H1 (cell line): ENCODE measurements at regions not wholly inside any gene's neighbourhood (a gene's known extent, or its start where the extent isn't known, plus 50 kb on each side); places are given as distances from the start of the nearest gene placed in this dataset.

Experiments
- CTCF ChIA-PET: fragments of 300-600 bp; sonication (Branson Sonifier 250); formaldehyde crosslinking; loops from one replicate; lab custom pipeline; 2021; ENCODE audit not compliant: partially characterized antibody; lab: Charles Lee
- POLR2A ChIA-PET: fragments of 300-600 bp; sonication (Branson Sonifier 250); formaldehyde crosslinking; loops from one replicate; lab custom pipeline; 2021; ENCODE audit warnings: inconsistent platforms; ENCODE audit not compliant: partially characterized antibody; lab: Charles Lee
- DNase-seq, 2 experiments: peaks; one replicate each; pipeline versions ENCODE4 v3.0.0 to v3.0.0-alpha.2; 2010 to 2022; ENCODE audit warnings: low spot score in 2 of 2, low read depth in 1 of 2, mixed read lengths in 1 of 2
- FAIRE-seq: peaks from 2 replicates; lab custom pipeline; 2011; peaks lifted over from hg19 to GRCh38; lab: Jason Lieb, UNC
- H2AFZ ChIP-seq: 2 replicates; pipeline ENCODE4 v1.8.1; 2012; ENCODE audit warnings: low read length, inconsistent platforms
- H2AK5ac ChIP-seq: 2 replicates; pipeline ENCODE4 v1.6.1; 2013; ENCODE audit warnings: low read depth, low read length
- H2BK120ac ChIP-seq: replicated peaks from 2 replicates; pipeline ENCODE3; 2013; ENCODE audit warnings: low read depth, low read length, inconsistent platforms
- H2BK12ac ChIP-seq: 2 replicates; pipeline ENCODE4 v1.6.1; 2013; ENCODE audit warnings: low read depth, low read length
- H2BK15ac ChIP-seq: 2 replicates; pipeline ENCODE4 v1.6.1; 2013; ENCODE audit warnings: low read length
- H2BK20ac ChIP-seq: 2 replicates; pipeline ENCODE4 v1.6.1; 2013; ENCODE audit warnings: low read length
- H2BK5ac ChIP-seq: 2 replicates; pipeline ENCODE4 v1.6.1; 2013; ENCODE audit warnings: low read depth, low read length
- H3K14ac ChIP-seq: 2 replicates; pipeline ENCODE4 v1.6.1; 2013; ENCODE audit warnings: inconsistent platforms; ENCODE audit not compliant: insufficient read length
- H3K18ac ChIP-seq: 2 replicates; pipeline ENCODE4 v1.6.1; 2013; ENCODE audit warnings: low read length; ENCODE audit errors: extremely low read depth
- H3K23ac ChIP-seq: 2 replicates; pipeline ENCODE4 v1.6.1; 2013; ENCODE audit warnings: inconsistent platforms; ENCODE audit not compliant: insufficient read length
- H3K23me2 ChIP-seq: 2 replicates; pipeline ENCODE4 v1.6.1; 2013; ENCODE audit warnings: low read depth, low read length
- H3K27ac ChIP-seq: 2 replicates; pipeline ENCODE4 v1.6.1; 2011; ENCODE audit warnings: low read depth, low read length, inconsistent platforms
- H3K27me3 ChIP-seq, 4 experiments: replicated peaks in 1 of 4; 1 replicate in 1 of 4; 2 replicates in 3 of 4; pipeline versions ENCODE4 v1.6.1 to v1.8.1; 2011 to 2013; ENCODE audit warnings: low read length in 3 of 4, mild to moderate bottlenecking in 3 of 4, inconsistent platforms in 2 of 4, mixed read lengths in 2 of 4, moderate library complexity in 1 of 4; ENCODE audit not compliant: control insufficient read depth in 3 of 4, insufficient read depth in 3 of 4; ENCODE audit errors: extremely low read depth in 1 of 4
- H3K36me3 ChIP-seq, 4 experiments: 2 replicates each; pipeline versions ENCODE4 v1.6.1 to v1.8.1; 2011 to 2013; ENCODE audit warnings: mild to moderate bottlenecking in 4 of 4, low read length in 3 of 4, moderate library complexity in 2 of 4, control low read depth in 1 of 4, inconsistent platforms in 1 of 4; ENCODE audit not compliant: insufficient read depth in 4 of 4, control insufficient read depth in 2 of 4
- H3K4ac ChIP-seq: replicated peaks from 2 replicates; pipeline ENCODE3; 2013; ENCODE audit warnings: low read length, low read depth, mixed read lengths, inconsistent platforms; ENCODE audit not compliant: insufficient read length
- H3K4me1 ChIP-seq, 4 experiments: replicated peaks in 1 of 4; 1 replicate in 1 of 4; 2 replicates in 3 of 4; pipeline versions ENCODE4 v1.6.1 to v1.8.1; 2011 to 2013; ENCODE audit warnings: low read length in 3 of 4, inconsistent platforms in 2 of 4, mixed read lengths in 1 of 4; ENCODE audit not compliant: insufficient read depth in 4 of 4, control insufficient read depth in 3 of 4
- H3K4me2 ChIP-seq, 2 experiments: 2 replicates each; pipeline versions ENCODE4 v1.6.1 to v1.8.1; 2011 to 2013; ENCODE audit warnings: low read depth in 2 of 2, low read length in 2 of 2, control low read depth in 1 of 2, inconsistent platforms in 1 of 2, mild to moderate bottlenecking in 1 of 2; ENCODE audit not compliant: insufficient read depth in 1 of 2
- H3K4me3 ChIP-seq, 4 experiments: fragments of 200-600, 300-600 bp in 1 of 4; sonication (generic), shearing (Covaris generic), sonication (Bioruptor Twin) in 1 of 4; 2 replicates each; pipeline versions ENCODE4 v1.5.1 to v1.8.1; 2011 to 2016; ENCODE audit warnings: low read length in 4 of 4, low read depth in 3 of 4, control low read depth in 2 of 4, inconsistent platforms in 2 of 4, mild to moderate bottlenecking in 2 of 4, mixed read lengths in 1 of 4, moderate library complexity in 1 of 4; ENCODE audit not compliant: insufficient read depth in 2 of 4; ENCODE audit errors: extremely low read depth in 1 of 4
- H3K56ac ChIP-seq: replicated peaks from 2 replicates; pipeline ENCODE3; 2013; ENCODE audit warnings: low read depth, mild to moderate bottlenecking, mixed read lengths, low read length, inconsistent platforms; ENCODE audit not compliant: insufficient read length
- H3K79me1 ChIP-seq: 2 replicates; pipeline ENCODE4 v1.6.1; 2013; ENCODE audit warnings: low read depth, low read length, control low read depth
- H3K79me2 ChIP-seq, 2 experiments: 2 replicates each; pipeline versions ENCODE4 v1.6.1 to v1.8.1; 2012 to 2013; ENCODE audit warnings: low read length in 2 of 2, mild to moderate bottlenecking in 2 of 2, inconsistent platforms in 1 of 2; ENCODE audit not compliant: insufficient read depth in 2 of 2, control insufficient read depth in 1 of 2
- H3K9ac ChIP-seq, 4 experiments: replicated peaks in 1 of 4; 1 replicate in 1 of 4; 2 replicates in 3 of 4; pipeline versions ENCODE4 v1.6.1 to v1.8.1; 2011 to 2013; ENCODE audit warnings: low read depth in 3 of 4, low read length in 3 of 4, control low read depth in 2 of 4, mild to moderate bottlenecking in 2 of 4, moderate library complexity in 2 of 4, inconsistent platforms in 1 of 4; ENCODE audit errors: extremely low read depth in 1 of 4
- H3K9me3 ChIP-seq, 2 experiments: 2 replicates each; pipeline versions ENCODE4 v1.6.1 to v1.8.1; 2012 to 2013; ENCODE audit warnings: mild to moderate bottlenecking in 2 of 2, moderate library complexity in 2 of 2, control low read depth in 1 of 2, inconsistent platforms in 1 of 2, low read depth in 1 of 2, low read length in 1 of 2, mixed read lengths in 1 of 2; ENCODE audit not compliant: insufficient read depth in 2 of 2
- H4K20me1 ChIP-seq, 2 experiments: replicated peaks in 1 of 2; 2 replicates each; pipeline versions ENCODE3 to v1.8.1; 2011 to 2013; ENCODE audit warnings: inconsistent platforms in 2 of 2, low read length in 2 of 2, mild to moderate bottlenecking in 1 of 2; ENCODE audit not compliant: insufficient read depth in 2 of 2, control insufficient read depth in 1 of 2
- H4K5ac ChIP-seq: 2 replicates; pipeline ENCODE4 v1.6.1; 2013; ENCODE audit warnings: low read length, low read depth, mixed read lengths, inconsistent platforms; ENCODE audit not compliant: insufficient read length
- H4K8ac ChIP-seq: 2 replicates; pipeline ENCODE4 v1.8.0; 2013; ENCODE audit warnings: mild to moderate bottlenecking, moderate library complexity, low read length, inconsistent platforms; ENCODE audit not compliant: insufficient read depth; ENCODE audit errors: extremely low read depth
- H4K91ac ChIP-seq: replicated peaks from 2 replicates; pipeline ENCODE3; 2013; ENCODE audit warnings: low read length, mixed read lengths, inconsistent platforms; ENCODE audit not compliant: insufficient read length
- CBX8 ChIP-seq: fragments of 300-800, 300-1000 bp; sonication (generic); IDR thresholded peaks from 2 replicates; pipeline ENCODE4 v1.7.1; 2016; ENCODE audit warnings: low read depth, low read length, borderline replicate concordance
- CHD1 ChIP-seq: IDR thresholded peaks from 2 replicates; pipeline ENCODE4 v1.6.1; 2012; ENCODE audit warnings: low read depth, low read length, improper control_type of control experiment
- NANOG ChIP-seq: IDR thresholded peaks from 2 replicates; pipeline ENCODE4 v1.6.1; 2011; ENCODE audit warnings: low read length, low read depth, mild to moderate bottlenecking, inconsistent platforms; ENCODE audit not compliant: insufficient read depth, poor library complexity, severe bottlenecking
- SP1 ChIP-seq: IDR thresholded peaks from 2 replicates; pipeline ENCODE4 v1.6.1; 2011; ENCODE audit warnings: low read depth, low read length
- TAF7 ChIP-seq: optimal IDR thresholded peaks from 2 replicates; pipeline ENCODE3; 2011; ENCODE audit warnings: low read depth, mild to moderate bottlenecking, inconsistent platforms, low read length, moderate library complexity, borderline replicate concordance
- ZNF274 ChIP-seq: IDR thresholded peaks from 2 replicates; pipeline ENCODE4 v1.7.0; 2012; ENCODE audit warnings: low read length, borderline replicate concordance; ENCODE audit errors: extremely low read depth
- WGBS, 2 experiments: shearing (Covaris generic) in 1 of 2; methylation state at CpG; one replicate each; pipeline versions ENCODE4 v1.1.6 to v1.1.7; 2013 to 2015; ENCODE audit warnings: low lambda C conversion rate in 2 of 2, mixed read lengths in 2 of 2, inconsistent platforms in 1 of 2, low coverage in 1 of 2, missing lambda C conversion rate in 1 of 2; ENCODE audit not compliant: insufficient replicate concordance in 2 of 2, insufficient coverage in 1 of 2, insufficient read length in 1 of 2; ENCODE audit errors: extremely low coverage in 1 of 2, missing lambda C conversion rate in 1 of 2; 5-methylcytosine and 5-hydroxymethylcytosine counted together

GRCh38 chr22:42198226-42198625 lies 67.6 kb upstream of the CYP2D6 start:
- H4K20me1 ChIP-seq, result peaks cover 19 to 30% of the 10 kb centered on the region in 2 experiments
- DNase-seq, result no peak
- H2AK5ac ChIP-seq, result no peak overlapping the region
- H3K4ac ChIP-seq, result no peak overlapping the region
- CTCF ChIA-PET, result interaction anchor here (0.6 to 0.7 kb wide), 2 partner anchors 10 to 66 kb away, joined by 3 read pairs; no protein-coding TSS in a partner anchor
- no peak overlapping the region for H3K27ac ChIP-seq
- H2BK5ac ChIP-seq, result no peak overlapping the region
- no peaks in the 10 kb centered on the region for H3K23me2 ChIP-seq
- POLR2A ChIA-PET, result no interaction called here
- H3K4me2 ChIP-seq, result no peak overlapping the region
- WGBS, 2 experiments, result 90% methylated on average over 3 of the region's 3 CpGs; no CpG with 5 or more reads in 1 of the 2 experiments
- H3K79me1 ChIP-seq, result peaks cover 19% of the 10 kb centered on the region
- no peak overlapping the region for H3K14ac ChIP-seq
- no peak overlapping the region for H2AFZ ChIP-seq
- no peaks in the 10 kb centered on the region for H3K9me3 ChIP-seq
- no peak overlapping the region for H3K4me3 ChIP-seq
- no peak overlapping the region for H2BK15ac ChIP-seq
- H2BK120ac ChIP-seq, result no peak overlapping the region
- no peak overlapping the region for H4K8ac ChIP-seq
- H3K27me3 ChIP-seq, result no peaks in the 10 kb centered on the region
- peaks cover 4 to 93% of the 10 kb centered on the region in 2 experiments; a peak in 3 of 4 replicates for H3K79me2 ChIP-seq
- no peak for TF ChIP-seq CBX8
- no peak for TF ChIP-seq SP1
- no peak for TF ChIP-seq TAF7
- TF ChIP-seq CHD1, result no peak
- no peak for TF ChIP-seq NANOG
- no peak for TF ChIP-seq ZNF274
- FAIRE-seq, result no peak
- no peak overlapping the region for H4K91ac ChIP-seq
- H3K18ac ChIP-seq, result no peak overlapping the region
- H3K56ac ChIP-seq, result no peak overlapping the region
- H3K23ac ChIP-seq, result no peak overlapping the region
- H3K9ac ChIP-seq, result no peak overlapping the region
- H2BK12ac ChIP-seq, result no peak overlapping the region
- no peaks in the 10 kb centered on the region for H3K36me3 ChIP-seq
- no peak overlapping the region for H4K5ac ChIP-seq
- peaks cover 0 to 8% (median 3%) of the 10 kb centered on the region in 4 experiments; a peak in 6 of 7 replicates for H3K4me1 ChIP-seq
- H2BK20ac ChIP-seq, result no peak overlapping the region
